Amniotic epithelial cell (primary cell): ENCODE measurements at regions not wholly inside any gene's neighbourhood (a gene's known extent, or its start where the extent isn't known, plus 50 kb on each side); places are given as distances from the start of the nearest gene placed in this dataset.
"Not testable (repeated sequence)": the region's sequence is repeated elsewhere in the genome, so short reads cannot be mapped to it uniquely, and the experiment has no call there.

Source experiments
- DNase-seq: peaks from one replicate; pipeline ENCODE4 v3.0.0-alpha.2; 2010; ENCODE audit warnings: low read depth

GRCh38 chr2:76697439-76697838, 824.7 kb downstream of the LRRTM4 start:
- DNase-seq: not testable (repeated sequence)

DNA sequence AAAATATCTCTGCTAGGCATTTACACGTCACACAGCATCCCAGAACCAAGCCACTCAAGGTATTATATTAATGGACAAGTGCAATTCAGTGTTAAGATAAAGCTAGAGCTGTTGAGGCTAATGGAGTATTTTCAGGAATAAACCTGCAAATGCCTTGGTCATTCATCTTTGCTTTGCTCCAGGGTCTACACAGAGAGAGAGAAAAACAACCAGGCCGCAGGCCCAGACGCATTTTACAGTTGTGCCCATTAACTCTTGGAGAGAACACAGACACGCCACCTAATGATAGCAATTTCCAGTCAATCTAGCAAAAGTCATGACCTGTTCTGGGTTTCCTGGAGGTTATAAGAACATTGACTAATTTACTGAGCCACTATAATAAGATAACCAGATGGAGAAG, 829.3 kb downstream of the LRRTM4 start:
- no peak for DNase-seq

DNA sequence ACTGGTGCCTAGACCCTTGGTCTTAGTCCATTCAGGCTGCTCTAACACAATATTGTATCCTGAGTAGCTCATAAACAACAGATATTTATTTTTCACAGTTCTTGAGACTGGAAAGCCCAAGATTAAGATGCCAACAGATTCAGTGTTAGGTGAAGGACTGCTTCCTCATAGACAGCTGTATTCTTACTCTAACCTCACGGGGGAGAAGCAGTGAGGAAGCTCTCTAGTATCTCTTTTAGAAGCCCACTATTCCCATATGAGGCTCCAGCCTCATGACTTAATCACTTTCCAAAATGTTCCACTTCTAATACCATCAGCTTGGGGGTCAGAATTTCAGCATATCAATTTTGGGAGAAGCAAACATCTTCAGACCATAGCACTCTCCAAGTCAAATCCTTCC, 833.4 kb downstream of the LRRTM4 start:
- DNase-seq: no peak

- no peak for DNase-seq
Observed at GRCh38 chr2:76687923-76688322, 834.3 kb downstream of the LRRTM4 start.

GRCh38 chr2:76684756-76685155, 837.4 kb downstream of the LRRTM4 start:
- peak; percentile 2 for DNase-seq

GRCh38 chr2:76679025-76679396, 843.2 kb downstream of the LRRTM4 start:
- peak; percentile 2 for DNase-seq

DNA sequence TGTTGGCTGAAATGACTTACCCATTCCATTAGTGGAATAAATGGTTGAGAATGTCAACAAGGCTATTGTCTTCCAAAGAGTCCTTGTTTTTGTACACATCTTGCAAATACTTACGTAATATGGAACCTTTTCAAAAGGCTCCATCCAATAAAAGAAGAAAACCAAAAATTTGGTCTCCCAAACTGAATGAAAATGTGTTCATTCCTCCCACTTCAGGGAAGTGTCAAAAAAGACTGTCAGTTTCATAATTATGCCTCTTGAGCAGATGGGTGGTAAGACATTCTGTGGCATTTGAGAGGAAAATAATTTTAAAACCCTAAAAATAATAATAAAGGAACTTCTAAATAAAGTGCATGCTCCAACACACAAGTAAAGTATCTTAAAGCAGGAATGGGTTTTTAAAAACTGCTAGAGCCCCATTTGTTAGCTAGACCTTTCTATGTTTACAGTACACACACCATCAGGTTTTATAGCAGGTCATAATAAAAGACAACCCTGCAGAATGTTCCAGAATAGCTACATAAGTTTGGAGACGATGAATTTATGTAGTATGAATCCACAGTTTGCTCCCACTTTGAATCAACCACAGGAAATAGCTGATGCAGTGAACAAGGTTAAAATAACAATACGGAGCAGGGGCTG, 843.7 kb downstream of the LRRTM4 start:
- DNase-seq: no peak

GRCh38 chr2:76675212-76675611, 847.0 kb downstream of the LRRTM4 start:
- no peak for DNase-seq

DNA sequence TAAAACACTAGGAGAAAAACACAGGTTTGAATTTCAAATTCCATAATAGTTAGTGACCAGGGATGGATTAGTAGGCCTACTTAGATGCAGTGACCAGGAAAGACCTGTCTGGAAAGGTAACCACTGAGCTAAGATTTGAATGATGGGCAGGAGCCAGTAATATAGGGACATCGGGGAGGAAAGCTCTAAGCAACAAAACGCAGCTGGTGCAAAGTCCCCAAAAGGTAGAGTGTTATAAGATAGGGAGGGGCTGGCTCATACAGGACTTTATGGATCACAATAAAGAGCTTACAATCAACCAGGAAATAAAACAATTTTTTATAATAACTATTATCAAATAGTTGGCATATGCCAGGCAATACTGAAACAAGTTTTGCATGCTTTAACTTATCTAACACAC, 849.4 kb downstream of the LRRTM4 start:
- no peak for DNase-seq

GRCh38 chr2:76669966-76670465, 852.2 kb downstream of the LRRTM4 start:
- DNase-seq: no peak

- no peak for DNase-seq
Observed at GRCh38 chr2:76668279-76668678, 853.9 kb downstream of the LRRTM4 start.

- no peak for DNase-seq
Observed at GRCh38 chr2:76667821-76668271, 854.3 kb downstream of the LRRTM4 start.

DNA sequence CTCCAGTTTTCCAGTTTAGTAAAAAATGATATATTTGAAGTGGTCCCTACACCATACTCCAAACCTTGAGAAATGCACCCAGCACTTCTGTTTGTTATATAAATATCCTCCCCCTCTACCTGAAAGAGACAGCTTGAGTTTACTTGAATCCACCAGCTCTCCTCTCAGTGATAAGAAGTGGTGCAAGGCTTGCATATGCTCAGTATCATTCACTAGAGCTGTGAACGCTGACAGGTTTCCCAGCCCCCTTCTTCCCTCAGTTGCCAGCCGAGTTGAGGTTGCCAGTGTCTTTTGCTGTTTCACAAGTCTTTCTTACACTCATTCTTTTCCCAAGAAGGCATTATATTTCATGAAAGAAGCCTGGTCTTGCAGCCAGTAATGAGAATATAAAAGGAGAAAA, 880.0 kb downstream of the LRRTM4 start:
- DNase-seq: peak; percentile 32

DNA sequence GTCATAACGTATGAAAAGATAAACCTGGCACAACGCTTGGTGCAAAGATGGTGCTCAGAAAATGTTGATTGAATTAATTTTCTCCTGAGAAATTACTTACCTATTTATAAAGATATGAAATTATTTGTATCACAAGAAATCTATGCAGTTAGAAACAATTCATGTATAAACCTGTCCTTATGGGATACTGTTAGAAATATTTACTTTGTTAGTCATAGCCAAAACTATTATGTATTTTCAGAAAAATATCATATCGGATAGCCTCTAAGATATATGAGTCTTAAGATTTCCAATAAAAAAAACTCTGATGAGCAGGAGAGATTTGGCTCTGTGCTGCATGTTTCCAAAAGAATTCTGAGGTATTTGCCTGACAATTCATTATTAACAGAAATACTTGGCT, 880.7 kb downstream of the LRRTM4 start:
- DNase-seq: no peak

DNA sequence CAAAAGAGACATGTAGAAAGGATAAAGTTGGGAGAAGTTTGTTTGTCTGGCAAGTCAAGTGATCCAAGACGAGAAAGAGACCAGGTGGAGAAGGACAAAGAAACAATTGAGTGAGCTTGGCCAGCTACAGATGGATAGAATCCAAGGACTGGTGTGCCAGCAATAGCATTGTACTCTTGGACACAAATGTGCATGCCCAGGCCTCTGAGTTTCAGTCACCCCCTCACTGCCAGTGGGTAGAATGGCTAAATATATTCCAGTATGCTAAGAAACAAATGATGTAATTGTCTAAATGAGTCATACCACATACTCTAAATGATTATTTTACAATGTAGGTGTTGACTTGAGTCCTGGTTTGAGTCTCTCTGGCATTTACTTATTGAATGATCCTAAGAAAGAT, 881.3 kb downstream of the LRRTM4 start:
- peak; percentile 2 for DNase-seq

DNA sequence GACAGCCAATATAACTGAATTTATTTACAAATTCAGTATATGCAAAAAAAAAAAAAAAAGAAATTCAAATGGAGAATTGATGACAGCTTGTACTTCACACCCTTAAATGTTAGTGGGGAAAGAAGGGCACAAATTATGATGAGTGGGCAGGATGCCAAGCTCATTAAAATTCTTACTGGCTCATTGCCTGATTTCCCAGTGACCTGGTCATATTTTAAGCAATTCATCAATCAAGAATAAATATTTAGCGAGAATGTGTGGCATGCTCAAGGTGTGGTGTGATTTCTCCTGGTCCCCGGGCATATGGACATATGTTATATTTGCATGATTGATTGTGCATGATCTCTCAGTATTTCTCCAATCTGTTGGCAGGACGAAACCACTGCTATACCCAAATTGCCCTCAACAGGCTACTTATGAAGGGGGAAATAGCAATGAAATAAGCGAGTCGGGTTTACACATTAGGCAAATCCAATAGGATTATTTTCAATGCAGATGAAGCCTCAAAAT, 883.0 kb downstream of the LRRTM4 start:
- DNase-seq: no peak

- no peak for DNase-seq
Observed at GRCh38 chr2:76633276-76633921, 888.8 kb downstream of the LRRTM4 start.

- DNase-seq: no peak
Observed at GRCh38 chr2:76625101-76625500, 897.1 kb downstream of the LRRTM4 start.

- DNase-seq: no peak
Observed at GRCh38 chr2:76613330-76613729, 902.6 kb upstream of the GCFC2 start.

GRCh38 chr2:76612764-76613163, 902.0 kb upstream of the GCFC2 start:
- no peak for DNase-seq

DNA sequence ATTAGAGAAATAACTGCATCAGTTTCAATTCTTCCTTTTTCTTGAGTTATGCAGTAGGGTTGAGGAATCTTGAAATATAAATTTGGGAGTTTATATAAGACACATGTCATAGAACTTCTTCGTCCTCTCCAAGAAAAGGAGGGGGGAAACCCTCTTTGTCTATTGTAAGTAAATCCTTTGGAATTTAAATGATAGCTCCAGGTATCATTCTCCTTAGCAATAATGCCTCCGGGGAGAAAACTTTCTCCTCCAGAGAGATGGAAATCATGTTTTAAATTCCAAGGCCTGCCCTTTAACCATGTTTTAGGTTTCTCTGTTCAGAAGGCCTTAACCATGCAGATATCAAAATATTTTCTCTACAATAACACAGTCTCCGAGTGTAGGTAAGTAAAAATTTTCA, 899.7 kb upstream of the GCFC2 start:
- no peak for DNase-seq

- DNase-seq: peak; percentile 77
Observed at GRCh38 chr2:76599732-76600368, 889.1 kb upstream of the GCFC2 start.

GRCh38 chr2:76584474-76584873, 873.8 kb upstream of the GCFC2 start:
- DNase-seq: no peak
